ENCODE measurements at regions not wholly inside any gene's neighbourhood (a gene's known extent, or its start where the extent isn't known, plus 50 kb on each side); places are given as distances from the start of the nearest gene placed in this dataset.

GRCh38 chr5:103621548-103621930 lies 59.0 kb upstream of the NUDT12 start:
- H3K9me3 Mint-ChIP-seq (ENCODE audit: unreplicated experiment) = no peaks in the 10 kb centered on the region
- no peak overlapping the region for H3K27ac Mint-ChIP-seq (ENCODE audit: unreplicated experiment)
- H3K4me3 Mint-ChIP-seq (ENCODE audit: unreplicated experiment) = no peak overlapping the region
- H3K36me3 Mint-ChIP-seq (ENCODE audit: low read depth, unreplicated experiment) = no peaks in the 10 kb centered on the region
- no peaks in the 10 kb centered on the region for H3K27me3 Mint-ChIP-seq (ENCODE audit: unreplicated experiment)
- no peak for DNase-seq (ENCODE audit: low spot score)
- no peak for TF ChIP-seq CTCF (IDR thresholded peaks at IDR 0.05; ENCODE audit: unreplicated experiment)
- H3K4me1 Mint-ChIP-seq (ENCODE audit: unreplicated experiment) = no peaks in the 10 kb centered on the region

- Mint-ChIP-seq H3K4me1 (ENCODE audit: unreplicated experiment) (no peaks in the 10 kb centered on the region), H3K27ac (ENCODE audit: unreplicated experiment) (no peak overlapping the region), H3K9me3 (ENCODE audit: unreplicated experiment) (no peaks in the 10 kb centered on the region), H3K36me3 (ENCODE audit: low read depth, unreplicated experiment) (no peaks in the 10 kb centered on the region), H3K27me3 (ENCODE audit: unreplicated experiment) (no peaks in the 10 kb centered on the region), H3K4me3 (ENCODE audit: unreplicated experiment) (no peak overlapping the region)
- no peak for TF ChIP-seq CTCF (IDR thresholded peaks at IDR 0.05; ENCODE audit: unreplicated experiment)
- DNase-seq (ENCODE audit: low spot score) = no peak
Measured at GRCh38 chr5:103620851-103621547, 58.4 kb upstream of the NUDT12 start.

GRCh38 chr5:103617913-103618312 lies 55.3 kb upstream of the NUDT12 start:
- no peak overlapping the region for H3K4me3 Mint-ChIP-seq (ENCODE audit: unreplicated experiment)
- no peaks in the 10 kb centered on the region for H3K27me3 Mint-ChIP-seq (ENCODE audit: unreplicated experiment)
- no peaks in the 10 kb centered on the region for H3K4me1 Mint-ChIP-seq (ENCODE audit: unreplicated experiment)
- no peak for DNase-seq (ENCODE audit: low spot score)
- no peaks in the 10 kb centered on the region for H3K9me3 Mint-ChIP-seq (ENCODE audit: unreplicated experiment)
- no peaks in the 10 kb centered on the region for H3K36me3 Mint-ChIP-seq (ENCODE audit: low read depth, unreplicated experiment)
- TF ChIP-seq CTCF (IDR thresholded peaks at IDR 0.05; ENCODE audit: unreplicated experiment) = no peak
- no peak overlapping the region for H3K27ac Mint-ChIP-seq (ENCODE audit: unreplicated experiment)

- Mint-ChIP-seq H3K9me3 (ENCODE audit: unreplicated experiment) (no peaks in the 10 kb centered on the region), H3K27ac (ENCODE audit: unreplicated experiment) (no peak overlapping the region), H3K36me3 (ENCODE audit: low read depth, unreplicated experiment) (no peaks in the 10 kb centered on the region), H3K27me3 (ENCODE audit: unreplicated experiment) (no peaks in the 10 kb centered on the region), H3K4me1 (ENCODE audit: unreplicated experiment) (no peaks in the 10 kb centered on the region), H3K4me3 (ENCODE audit: unreplicated experiment) (no peak overlapping the region)
- no peak for TF ChIP-seq CTCF (IDR thresholded peaks at IDR 0.05; ENCODE audit: unreplicated experiment)
- no peak for DNase-seq (ENCODE audit: low spot score)
Measured at GRCh38 chr5:103617090-103617489, 54.5 kb upstream of the NUDT12 start.

- H3K27me3 Mint-ChIP-seq (ENCODE audit: unreplicated experiment) = no peaks in the 10 kb centered on the region
- no peak overlapping the region for H3K27ac Mint-ChIP-seq (ENCODE audit: unreplicated experiment)
- no peaks in the 10 kb centered on the region for H3K36me3 Mint-ChIP-seq (ENCODE audit: low read depth, unreplicated experiment)
- H3K4me3 Mint-ChIP-seq (ENCODE audit: unreplicated experiment) = no peak overlapping the region
- no peaks in the 10 kb centered on the region for H3K4me1 Mint-ChIP-seq (ENCODE audit: unreplicated experiment)
- no peaks in the 10 kb centered on the region for H3K9me3 Mint-ChIP-seq (ENCODE audit: unreplicated experiment)
- TF ChIP-seq CTCF (IDR thresholded peaks at IDR 0.05; ENCODE audit: unreplicated experiment) = no peak
- DNase-seq (ENCODE audit: low spot score) = no peak
Measured at GRCh38 chr5:103612545-103612944, 50.0 kb upstream of the NUDT12 start.

Data from endothelial cell (in vitro differentiated cells).